ENCODE measurements at regions not wholly inside any gene's neighbourhood (a gene's known extent, or its start where the extent isn't known, plus 50 kb on each side); places are given as distances from the start of the nearest gene placed in this dataset.

GRCh38 chr16:72389791-72390190 lies 217.8 kb upstream of the PMFBP1 start:
- TF ChIP-seq CTCF (IDR thresholded peaks at IDR 0.05; ENCODE audit: poor library complexity, severe bottlenecking) (no peak), POLR2AphosphoS5 (IDR thresholded peaks at IDR 0.05) (no peak), EZH2 (IDR thresholded peaks at IDR 0.05; ENCODE audit: borderline replicate concordance, insufficient read depth, low read length, poor library complexity, severe bottlenecking) (no peak), REST (IDR thresholded peaks at IDR 0.05; ENCODE audit: borderline replicate concordance) (no peak), TAF1 (IDR thresholded peaks at IDR 0.05; ENCODE audit: low read depth) (no peak), RAD21 (conservative IDR thresholded peaks at IDR 0.05) (no peak), EP300 (conservative IDR thresholded peaks at IDR 0.05; ENCODE audit: poor library complexity, severe bottlenecking) (no peak), MXI1 (conservative IDR thresholded peaks at IDR 0.05; ENCODE audit: poor library complexity, severe bottlenecking) (no peak), SMC3 (conservative IDR thresholded peaks at IDR 0.05; ENCODE audit: poor library complexity) (no peak)
